GDM1 (cell line): ENCODE measurements at regions not wholly inside any gene's neighbourhood (a gene's known extent, or its start where the extent isn't known, plus 50 kb on each side); places are given as distances from the start of the nearest gene placed in this dataset.

Experiments
- DNase-seq: peaks from one replicate; lab custom pipeline; 2025; lab: John Stamatoyannopoulos, UW

DNA sequence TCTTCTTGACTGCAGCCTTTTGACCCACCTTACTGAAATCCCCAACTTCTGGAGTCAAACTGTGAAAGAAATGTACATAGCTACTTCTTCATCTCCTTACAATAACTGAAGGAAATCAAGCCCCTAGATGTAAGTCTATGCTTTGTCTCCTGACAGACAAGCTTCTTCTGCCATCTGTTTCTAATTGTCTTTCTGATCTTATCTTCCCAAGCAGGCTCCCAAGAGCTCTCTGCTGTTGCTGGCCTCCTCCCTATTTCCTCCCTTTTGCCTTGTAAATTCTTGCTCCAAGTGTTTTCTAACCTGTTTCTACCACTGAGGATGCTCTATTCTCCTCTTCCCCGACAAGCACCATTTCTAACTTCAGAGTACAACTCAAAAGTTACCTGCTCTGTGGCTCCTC, 77.4 kb upstream of the OSR1 start:
- no peak for DNase-seq

DNA sequence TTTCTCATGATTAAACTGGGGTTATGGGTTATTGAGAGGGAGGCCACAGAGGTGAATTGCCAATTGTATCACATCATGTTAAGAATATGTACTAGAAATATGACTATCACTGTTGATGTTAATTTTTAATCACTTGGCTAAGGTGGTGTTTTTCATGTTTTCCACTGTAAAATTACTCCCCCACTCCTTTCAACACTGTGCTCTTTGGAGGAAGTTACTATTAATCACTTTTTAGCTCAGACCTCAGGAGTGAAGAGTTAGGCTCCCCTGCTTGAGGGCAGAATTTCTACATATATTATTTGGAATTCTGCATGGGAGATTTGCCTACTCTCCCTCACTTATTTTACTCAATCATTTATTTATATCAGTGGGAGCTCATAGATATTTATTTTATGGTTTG, 76.0 kb upstream of the OSR1 start:
- DNase-seq, result no peak

DNA sequence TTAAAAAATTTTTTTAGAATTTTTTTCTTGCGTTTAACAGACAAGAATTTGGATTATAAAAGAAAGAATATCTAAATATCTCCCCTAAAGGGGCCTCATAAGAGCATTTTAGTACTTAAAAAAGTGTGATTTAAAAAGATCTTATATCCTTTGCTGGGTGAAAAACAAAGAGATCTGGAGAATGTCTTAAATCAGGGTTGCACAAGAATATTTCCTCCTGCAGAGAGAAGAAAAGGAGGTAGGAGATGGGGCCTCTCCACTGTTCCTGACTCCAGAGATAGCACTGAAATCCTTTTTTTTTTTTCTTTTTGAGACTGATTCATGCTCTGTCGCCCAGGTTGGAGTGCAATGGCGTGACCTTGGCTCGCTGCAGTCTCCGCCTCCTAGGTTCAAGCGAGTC, 68.5 kb upstream of the OSR1 start:
- no peak for DNase-seq

DNA sequence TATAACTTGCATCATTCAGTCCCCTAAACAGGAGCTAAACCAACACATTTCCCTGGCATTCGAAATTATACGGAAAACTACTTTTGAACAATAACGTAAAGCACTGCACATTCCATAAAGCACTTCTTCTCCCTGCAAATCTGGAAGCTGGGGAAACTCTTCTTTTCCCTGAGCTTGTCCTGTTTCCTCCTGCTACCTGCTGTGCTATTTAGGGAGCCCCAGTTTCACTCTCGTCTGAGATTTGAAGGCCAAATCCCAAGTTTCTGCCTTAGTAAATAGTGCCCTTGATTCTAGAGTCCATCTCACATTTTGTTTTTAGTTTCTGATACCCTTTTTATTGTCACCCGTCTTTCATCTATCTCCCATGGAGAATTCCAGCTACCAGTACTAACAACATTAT, 67.7 kb upstream of the OSR1 start:
- DNase-seq, result no peak

DNA sequence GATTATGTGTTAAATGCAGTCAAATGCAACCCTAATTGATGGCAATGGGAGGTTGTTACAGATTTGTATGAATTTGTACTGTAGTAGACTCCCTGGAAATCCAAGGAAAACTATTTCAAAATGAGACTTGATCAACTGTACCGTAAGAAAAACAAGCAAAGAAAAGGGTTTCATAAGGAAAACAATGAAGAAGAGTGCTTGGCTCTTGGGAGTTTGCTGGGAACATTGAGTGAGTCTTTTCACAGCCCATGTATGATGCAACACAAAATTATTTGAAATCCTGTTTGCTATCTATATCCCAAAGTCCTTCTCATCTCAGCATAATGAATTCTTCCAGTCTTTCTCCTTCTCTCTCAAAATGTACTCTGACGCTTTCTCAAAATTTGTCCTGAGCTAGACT, 67.0 kb upstream of the OSR1 start:
- no peak for DNase-seq

DNA sequence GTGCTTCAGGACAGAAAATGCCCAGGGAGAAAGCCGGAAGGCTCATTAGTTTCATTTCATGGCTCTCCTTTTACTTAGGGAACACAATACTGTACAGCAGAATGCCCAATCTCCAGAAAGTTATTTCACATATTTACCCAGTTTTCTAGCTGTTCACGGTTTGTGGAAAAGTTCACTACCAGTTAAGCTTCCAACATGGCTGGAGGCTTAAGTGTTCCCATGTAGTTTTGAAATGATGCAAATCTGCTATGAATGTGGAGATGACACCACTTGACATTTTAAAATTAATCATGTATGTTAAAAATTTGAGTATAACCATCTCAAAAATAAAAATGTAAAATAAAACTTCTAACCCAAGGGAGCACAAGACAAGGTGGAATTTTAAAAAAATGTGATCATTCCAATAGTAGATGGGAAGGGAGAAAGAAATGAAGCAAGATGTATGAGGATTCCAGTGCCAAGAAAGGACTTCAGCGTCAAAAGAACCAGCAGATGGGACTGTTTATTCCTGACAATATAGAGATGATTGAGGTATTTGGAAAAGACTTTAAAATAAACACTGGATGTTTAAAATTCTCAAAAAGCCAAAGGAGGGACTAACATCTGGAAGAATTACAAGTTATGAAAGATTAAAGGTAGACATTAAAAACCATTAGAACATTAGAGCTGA, 60.9 kb upstream of the OSR1 start:
- DNase-seq, result no peak

DNA sequence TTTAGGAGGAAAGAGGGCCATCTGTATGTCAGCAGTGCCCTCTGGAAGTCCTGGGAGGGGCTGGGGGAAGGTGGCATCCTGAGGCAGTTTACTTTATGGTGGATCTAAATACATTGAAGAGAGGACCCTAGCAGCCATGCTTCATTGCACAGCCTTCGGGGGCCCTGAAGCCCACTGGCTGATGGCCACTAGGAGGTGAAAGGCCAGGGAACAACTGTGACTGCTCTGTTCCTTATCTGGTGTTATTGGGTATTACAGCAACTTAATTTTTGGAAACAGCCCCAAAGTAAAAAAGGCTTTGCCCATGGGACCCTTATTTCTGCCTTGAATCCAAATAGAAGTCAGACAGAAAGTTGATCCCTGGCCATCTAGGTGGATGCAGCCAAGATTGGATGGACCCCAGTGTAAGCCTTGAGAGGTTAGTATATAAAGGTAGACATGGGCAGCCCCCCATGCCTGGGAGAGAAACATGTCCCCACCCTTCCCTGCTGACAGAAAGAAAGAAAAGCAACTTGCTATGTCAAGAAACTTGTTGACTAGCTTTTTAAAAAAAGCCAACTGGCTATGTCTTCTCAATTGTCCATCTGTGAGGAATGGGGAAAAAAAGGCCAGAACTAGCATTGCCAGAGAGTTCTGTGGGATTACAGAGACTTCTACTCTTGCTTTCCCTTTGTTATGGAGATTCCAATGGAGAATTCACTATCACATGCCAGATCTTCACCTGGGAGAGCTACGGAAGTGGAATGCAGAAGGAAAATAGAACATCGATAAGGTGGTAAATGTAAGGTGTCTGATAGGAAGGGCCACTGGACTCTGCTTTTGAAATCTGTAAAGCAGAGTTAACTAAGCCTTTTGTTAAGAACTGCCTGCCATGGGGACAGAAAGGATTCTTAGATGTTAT, 58.6 kb upstream of the OSR1 start:
- no peak for DNase-seq

DNA sequence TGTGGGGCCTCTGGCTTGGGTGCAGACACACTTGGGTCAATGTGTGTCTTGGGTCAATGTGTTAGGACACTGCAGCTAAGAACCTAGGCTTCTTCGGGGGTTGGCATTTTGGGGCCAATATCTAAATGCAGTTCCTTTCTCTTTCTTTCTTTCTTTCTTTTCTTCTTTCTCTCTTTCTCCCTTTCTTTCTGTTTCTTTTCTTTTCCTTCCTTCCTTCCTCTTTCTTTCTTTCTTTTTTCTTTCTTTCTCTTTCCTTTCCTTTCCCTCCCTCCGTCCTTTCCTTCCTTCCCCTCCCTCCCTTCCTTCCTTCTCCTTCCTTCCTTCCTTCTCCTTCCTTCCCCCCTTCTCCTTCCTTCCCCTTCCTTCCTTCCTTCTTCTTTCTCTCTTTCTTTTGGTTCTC, 57.7 kb upstream of the OSR1 start:
- no peak for DNase-seq

DNA sequence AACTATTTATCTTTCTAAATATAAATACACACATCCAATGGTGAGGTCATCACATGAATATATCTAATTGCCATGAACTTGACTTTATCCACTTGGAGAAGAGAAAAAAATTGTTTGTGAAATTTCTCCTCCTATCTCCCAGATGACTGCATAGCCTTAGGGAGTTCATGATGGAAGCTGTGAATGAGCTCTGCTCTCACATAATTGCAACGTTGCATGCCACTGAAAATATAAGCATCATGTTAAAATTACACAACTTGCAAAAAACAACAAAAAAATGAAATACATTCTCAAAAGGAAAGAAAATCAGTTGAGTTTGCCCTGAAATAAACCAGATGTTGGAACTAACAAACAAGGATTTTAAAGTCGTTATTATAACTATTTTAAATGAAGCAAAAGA, 50.6 kb upstream of the OSR1 start:
- DNase-seq, result no peak

DNA sequence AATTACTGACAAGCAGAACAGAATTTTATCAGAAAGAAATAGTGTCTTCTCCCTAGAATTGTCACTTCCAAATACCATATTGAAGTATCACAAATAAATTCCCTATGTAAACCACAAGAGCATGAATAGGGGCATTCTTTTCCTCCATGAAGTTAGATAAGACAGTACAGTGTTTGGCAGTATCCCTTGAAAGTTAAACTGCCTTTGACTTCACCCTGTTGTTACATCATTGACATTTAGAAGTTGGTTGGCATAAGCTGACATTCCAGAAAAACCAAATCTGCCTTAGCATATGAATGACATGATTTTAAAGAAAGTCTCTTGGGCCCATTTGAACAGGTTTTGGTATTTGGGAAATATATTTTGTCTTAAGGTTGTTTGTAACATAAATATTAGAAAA, 50.2 kb upstream of the OSR1 start:
- DNase-seq, result no peak
